Parathyroid adenoma (tissue), 2 donors: ENCODE measurements at regions not wholly inside any gene's neighbourhood (a gene's known extent, or its start where the extent isn't known, plus 50 kb on each side); places are given as distances from the start of the nearest gene placed in this dataset.

ENCODE experiments used
- H2AFZ ChIP-seq: fragments of 300-600 bp; sonication (generic); one replicate; pipeline ENCODE4 v1.7.0; 2017; ENCODE audit warnings: antibody characterized with exemption, mild to moderate bottlenecking
- H3K27ac ChIP-seq: fragments of 300-600 bp; sonication (generic); one replicate; pipeline ENCODE4 v1.7.0; 2017
- H3K27me3 ChIP-seq: fragments of 300-600 bp; sonication (generic); one replicate; pipeline ENCODE4 v1.7.0; 2017; ENCODE audit warnings: low read length; ENCODE audit not compliant: control insufficient read depth, insufficient read depth
- H3K36me3 ChIP-seq: fragments of 300-600 bp; sonication (generic); one replicate; pipeline ENCODE4 v1.7.0; 2017; ENCODE audit warnings: low read length; ENCODE audit not compliant: control insufficient read depth, insufficient read depth
- H3K4me1 ChIP-seq: fragments of 300-600 bp; sonication (generic); one replicate; pipeline ENCODE4 v1.7.0; 2017; ENCODE audit warnings: control low read depth
- H3K4me2 ChIP-seq: fragments of 300-600 bp; sonication (generic); one replicate; pipeline ENCODE4 v1.7.0; 2017; ENCODE audit warnings: low read length
- H3K4me3 ChIP-seq: fragments of 300-600 bp; sonication (generic); one replicate; pipeline ENCODE4 v1.7.0; 2017; ENCODE audit warnings: low read depth, low read length
- H3K79me2 ChIP-seq: fragments of 300-600 bp; sonication (generic); one replicate; pipeline ENCODE4 v1.7.0; 2017; ENCODE audit warnings: control low read depth
- H3K9ac ChIP-seq: fragments of 300-600 bp; sonication (generic); one replicate; pipeline ENCODE4 v1.7.0; 2017; ENCODE audit warnings: mild to moderate bottlenecking
- H3K9me3 ChIP-seq: fragments of 300-600 bp; sonication (generic); one replicate; pipeline ENCODE4 v1.7.0; 2017; ENCODE audit warnings: low read length; ENCODE audit not compliant: control insufficient read depth
- TF ChIP-seq, protein P1 (sequence below): fragments of 300-600 bp; sonication (generic); IDR thresholded peaks from one replicate; pipeline ENCODE4 v1.7.0; 2017; ENCODE audit warnings: antibody characterized with exemption, mild to moderate bottlenecking
- donor health status: primary hyperparathyroidism.

DNA sequence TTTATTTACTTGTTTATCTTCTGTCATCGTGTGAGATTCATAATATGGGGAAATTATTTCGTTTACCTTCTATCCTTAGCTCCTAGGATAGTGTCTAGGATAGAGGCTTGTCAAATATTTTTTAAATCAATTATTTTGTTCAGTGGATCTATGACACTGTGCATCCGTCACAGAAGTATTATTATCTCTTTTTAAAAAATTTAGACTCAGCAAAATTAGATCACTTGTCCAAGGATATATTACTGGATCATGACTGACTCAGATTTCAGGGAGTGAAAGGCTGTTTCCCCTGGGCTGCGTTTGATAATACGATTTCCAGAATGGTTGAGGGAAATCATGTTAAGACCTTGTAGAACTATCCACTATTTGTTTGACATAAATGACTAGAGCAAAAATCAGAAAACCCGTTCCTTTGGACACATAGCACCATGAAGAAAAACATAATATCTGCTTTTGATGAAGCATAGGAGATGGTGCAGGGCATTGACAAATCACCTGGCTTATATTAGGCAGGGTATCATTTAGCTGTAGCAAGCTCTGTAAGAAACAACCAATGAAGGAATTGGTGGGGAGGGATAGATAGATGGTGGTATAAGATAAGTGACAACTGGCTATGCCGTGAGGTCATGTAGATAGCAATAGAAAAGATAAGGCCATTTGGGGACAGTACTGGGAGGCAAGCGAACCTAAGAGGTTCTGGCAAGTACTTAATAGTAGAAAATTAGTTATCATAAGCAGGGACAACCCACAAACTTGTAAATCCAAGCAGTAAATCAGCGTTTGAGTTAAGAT, 465.2 kb upstream of the MAN1A1 start:
- Histone ChIP-seq H3K9me3 (no peaks in the 10 kb centered on the region), H3K4me2 (no peak overlapping the region), H3K9ac (no peak overlapping the region), H3K4me1 (no peaks in the 10 kb centered on the region), H2AFZ (no peak overlapping the region), H3K79me2 (no peaks in the 10 kb centered on the region), H3K27ac (no peak overlapping the region), H3K4me3 (no peak overlapping the region), H3K36me3 (no peaks in the 10 kb centered on the region), H3K27me3 (no peaks in the 10 kb centered on the region)
- TF ChIP-seq, protein P1, sequence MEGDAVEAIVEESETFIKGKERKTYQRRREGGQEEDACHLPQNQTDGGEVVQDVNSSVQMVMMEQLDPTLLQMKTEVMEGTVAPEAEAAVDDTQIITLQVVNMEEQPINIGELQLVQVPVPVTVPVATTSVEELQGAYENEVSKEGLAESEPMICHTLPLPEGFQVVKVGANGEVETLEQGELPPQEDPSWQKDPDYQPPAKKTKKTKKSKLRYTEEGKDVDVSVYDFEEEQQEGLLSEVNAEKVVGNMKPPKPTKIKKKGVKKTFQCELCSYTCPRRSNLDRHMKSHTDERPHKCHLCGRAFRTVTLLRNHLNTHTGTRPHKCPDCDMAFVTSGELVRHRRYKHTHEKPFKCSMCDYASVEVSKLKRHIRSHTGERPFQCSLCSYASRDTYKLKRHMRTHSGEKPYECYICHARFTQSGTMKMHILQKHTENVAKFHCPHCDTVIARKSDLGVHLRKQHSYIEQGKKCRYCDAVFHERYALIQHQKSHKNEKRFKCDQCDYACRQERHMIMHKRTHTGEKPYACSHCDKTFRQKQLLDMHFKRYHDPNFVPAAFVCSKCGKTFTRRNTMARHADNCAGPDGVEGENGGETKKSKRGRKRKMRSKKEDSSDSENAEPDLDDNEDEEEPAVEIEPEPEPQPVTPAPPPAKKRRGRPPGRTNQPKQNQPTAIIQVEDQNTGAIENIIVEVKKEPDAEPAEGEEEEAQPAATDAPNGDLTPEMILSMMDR: no peak

DNA sequence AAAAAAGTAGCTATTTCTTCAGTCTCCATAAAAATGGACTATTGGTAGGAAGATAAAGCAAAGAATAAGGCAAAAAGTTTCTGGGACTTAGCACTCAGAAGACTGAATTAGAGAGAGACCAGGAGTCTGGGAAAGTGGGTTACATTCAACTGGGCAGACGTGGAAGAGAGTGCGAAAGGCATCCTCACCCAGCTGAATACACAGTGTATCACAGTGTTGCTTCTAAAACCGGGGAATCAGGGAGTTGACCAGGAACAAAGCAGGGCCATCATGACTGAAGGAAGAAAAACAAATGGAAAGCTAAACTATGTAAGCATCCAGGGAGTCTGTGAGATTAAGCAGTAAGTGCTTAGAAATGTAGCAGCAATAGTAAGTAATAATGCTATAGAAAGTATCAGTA, 452.9 kb upstream of the MAN1A1 start:
- Histone ChIP-seq H3K27ac (no peak overlapping the region), H3K9ac (no peak overlapping the region), H3K4me2 (no peak overlapping the region), H3K36me3 (no peaks in the 10 kb centered on the region), H3K4me3 (no peak overlapping the region), H3K79me2 (no peaks in the 10 kb centered on the region), H3K4me1 (no peaks in the 10 kb centered on the region), H3K27me3 (no peaks in the 10 kb centered on the region), H3K9me3 (no peaks in the 10 kb centered on the region), H2AFZ (no peak overlapping the region)
- TF ChIP-seq, protein P1: no peak

DNA sequence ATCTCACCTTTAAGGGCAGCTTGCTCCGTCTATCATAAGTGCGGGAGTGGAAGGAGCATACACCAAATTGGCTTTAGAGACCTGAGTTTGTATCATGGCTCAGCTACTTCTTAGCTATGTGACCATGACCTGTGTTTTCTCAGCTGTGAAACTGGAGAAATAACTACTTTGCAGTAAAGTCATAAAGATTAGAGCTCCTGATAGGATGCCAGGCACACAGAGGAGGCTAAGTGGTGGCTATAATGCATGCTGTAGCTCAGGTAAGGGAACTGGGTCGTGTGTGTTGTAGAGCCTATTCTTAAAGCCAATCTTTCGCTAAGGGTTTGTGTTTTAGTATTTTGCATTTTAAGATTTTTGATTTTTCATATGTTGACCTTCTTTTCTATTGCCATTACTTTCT, 451.5 kb upstream of the MAN1A1 start:
- Histone ChIP-seq H3K9ac (no peak overlapping the region), H3K4me2 (no peak overlapping the region), H2AFZ (no peak overlapping the region), H3K27ac (no peak overlapping the region), H3K9me3 (no peaks in the 10 kb centered on the region), H3K4me3 (no peak overlapping the region), H3K4me1 (no peaks in the 10 kb centered on the region), H3K36me3 (no peaks in the 10 kb centered on the region), H3K27me3 (no peaks in the 10 kb centered on the region), H3K79me2 (no peaks in the 10 kb centered on the region)
- TF ChIP-seq, protein P1: no peak

DNA sequence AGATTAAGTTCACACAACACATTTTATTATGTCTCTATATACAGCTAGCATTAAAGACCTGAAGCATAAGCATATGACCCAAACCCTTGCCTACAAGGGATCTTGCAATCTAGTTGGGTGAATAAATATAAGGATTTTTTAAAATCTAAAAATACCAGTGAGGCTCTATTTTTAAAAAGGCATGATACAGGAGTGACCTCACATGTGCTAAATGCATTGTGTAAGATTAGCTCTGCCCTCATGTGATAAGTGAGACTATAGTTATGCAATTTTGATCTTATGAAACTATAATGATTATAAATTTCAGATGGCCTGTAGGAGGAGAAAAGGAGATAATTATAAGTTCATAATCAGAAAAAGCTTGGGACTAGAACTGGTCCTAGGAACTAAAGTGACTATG, 451.0 kb upstream of the MAN1A1 start:
- Histone ChIP-seq H3K9me3 (no peaks in the 10 kb centered on the region), H3K4me2 (no peak overlapping the region), H3K27ac (no peak overlapping the region), H3K9ac (no peak overlapping the region), H3K27me3 (no peaks in the 10 kb centered on the region), H3K79me2 (no peaks in the 10 kb centered on the region), H2AFZ (no peak overlapping the region), H3K4me1 (no peaks in the 10 kb centered on the region), H3K4me3 (no peak overlapping the region), H3K36me3 (no peaks in the 10 kb centered on the region)
- TF ChIP-seq, protein P1: no peak
